Esophagus squamous epithelium (tissue), 4 donors: ENCODE measurements at regions not wholly inside any gene's neighbourhood (a gene's known extent, or its start where the extent isn't known, plus 50 kb on each side); places are given as distances from the start of the nearest gene placed in this dataset.

Source experiments
- CTCF ChIP-seq, 6 experiments: fragments of 450-650 bp in 4 of 6; fragments of 200-600 bp in 2 of 6; sonication (generic) in 2 of 6; IDR thresholded peaks; one replicate each; pipeline ENCODE4 v1.5.1; 2016 to 2019; ENCODE audit warnings: antibody characterized with exemption in 6 of 6, mild to moderate bottlenecking in 4 of 6, moderate library complexity in 4 of 6
- POLR2A ChIP-seq, 4 donors: fragments of 450-650 bp; IDR thresholded peaks; one replicate each; pipeline ENCODE4 v1.6.1; 2017; ENCODE audit warnings: antibody characterized with exemption in 4 of 4, mild to moderate bottlenecking in 4 of 4, moderate library complexity in 3 of 4

GRCh38 chr4:111323916-111324315 is 701.0 kb upstream of the PITX2 start:
- no peak for TF ChIP-seq CTCF (IDR thresholded peaks at IDR 0.05)
- no peak for TF ChIP-seq POLR2A (IDR thresholded peaks at IDR 0.05)
